ENCODE measurements at regions not wholly inside any gene's neighbourhood (a gene's known extent, or its start where the extent isn't known, plus 50 kb on each side); places are given as distances from the start of the nearest gene placed in this dataset.
"Not testable (repeated sequence)": the region's sequence is repeated elsewhere in the genome, so short reads cannot be mapped to it uniquely, and the experiment has no call there.

GRCh38 chr3:94345101-94345500, 282.2 kb downstream of the NSUN3 start:
- no peak for DNase-seq

GRCh38 chr3:94349310-94349878, 286.5 kb downstream of the NSUN3 start:
- no peak for DNase-seq

- DNase-seq: no peak
These were observed 293.7 kb downstream of the NSUN3 start for GRCh38 chr3:94356581-94356980.

GRCh38 chr3:94359996-94360395, 297.1 kb downstream of the NSUN3 start:
- no peak for DNase-seq

- DNase-seq: no peak
These were observed 298.1 kb downstream of the NSUN3 start for GRCh38 chr3:94360987-94361386.

- DNase-seq: no peak
These were observed 299.5 kb downstream of the NSUN3 start for GRCh38 chr3:94362393-94362792.

- DNase-seq: no peak
These were observed 302.1 kb downstream of the NSUN3 start for GRCh38 chr3:94365006-94365405.

- no peak for DNase-seq
These were observed 309.2 kb downstream of the NSUN3 start for GRCh38 chr3:94372026-94372425.

GRCh38 chr3:94373456-94373855, 310.6 kb downstream of the NSUN3 start:
- DNase-seq: no peak

GRCh38 chr3:94374439-94375161, 311.7 kb downstream of the NSUN3 start:
- no peak for DNase-seq

GRCh38 chr3:94377123-94377696, 314.3 kb downstream of the NSUN3 start:
- not testable (repeated sequence) for DNase-seq

GRCh38 chr3:94377863-94378262, 315.0 kb downstream of the NSUN3 start:
- DNase-seq: not testable (repeated sequence)

GRCh38 chr3:94378322-94378721, 315.5 kb downstream of the NSUN3 start:
- DNase-seq: no peak

GRCh38 chr3:94379264-94379663, 316.4 kb downstream of the NSUN3 start:
- DNase-seq: no peak

GRCh38 chr3:94394885-94395284, 332.0 kb downstream of the NSUN3 start:
- DNase-seq: no peak

- no peak for DNase-seq
These were observed 333.0 kb downstream of the NSUN3 start for GRCh38 chr3:94395851-94396250.

GRCh38 chr3:94398036-94398435, 335.2 kb downstream of the NSUN3 start:
- no peak for DNase-seq

- DNase-seq: no peak
These were observed 338.6 kb downstream of the NSUN3 start for GRCh38 chr3:94401466-94401865.

GRCh38 chr3:94402126-94402525, 339.3 kb downstream of the NSUN3 start:
- DNase-seq: no peak

- DNase-seq: no peak
These were observed 342.6 kb downstream of the NSUN3 start for GRCh38 chr3:94405258-94406035.

- no peak for DNase-seq
These were observed 343.7 kb downstream of the NSUN3 start for GRCh38 chr3:94406595-94406994.

- not testable (repeated sequence) for DNase-seq
These were observed 350.1 kb downstream of the NSUN3 start for GRCh38 chr3:94412936-94413335.

GRCh38 chr3:94413336-94414108, 350.7 kb downstream of the NSUN3 start:
- DNase-seq: no peak
